ENCODE measurements at regions not wholly inside any gene's neighbourhood (a gene's known extent, or its start where the extent isn't known, plus 50 kb on each side); places are given as distances from the start of the nearest gene placed in this dataset.

- TF ChIP-seq CTCF (IDR thresholded peaks at IDR 0.05) (no peak), POLR2A (IDR thresholded peaks at IDR 0.05) (no peak)
Measured at GRCh38 chr3:74768010-74768409, 153.6 kb upstream of the CNTN3 start.
